ENCODE measurements at regions not wholly inside any gene's neighbourhood (a gene's known extent, or its start where the extent isn't known, plus 50 kb on each side); places are given as distances from the start of the nearest gene placed in this dataset.

GRCh38 chr3:154050216-154050615, 71.0 kb upstream of the ARHGEF26 start:
- no peaks in the 10 kb centered on the region for H3K9me3 ChIP-seq (ENCODE audit: insufficient read depth, low read length, severe bottlenecking)
- H3K79me2 ChIP-seq (ENCODE audit: insufficient read depth, low read length) = no peaks in the 10 kb centered on the region
- no peaks in the 10 kb centered on the region for H3K27me3 ChIP-seq (ENCODE audit: insufficient read depth, low read length, poor library complexity)
- H3K4me3 ChIP-seq (ENCODE audit: low read depth in 1 of 2, low read length in 2 of 2) = no peak overlapping the region
- ATAC-seq (ENCODE audit: insufficient read depth, low read depth) (no peak), DNase-seq (no peak)
- H2AFZ ChIP-seq (ENCODE audit: low read depth, low read length) = no peak overlapping the region
- no peak overlapping the region for H3K4me2 ChIP-seq (ENCODE audit: insufficient read depth, low read length)
- H4K20me1 ChIP-seq (ENCODE audit: insufficient read depth, low read length) = no peaks in the 10 kb centered on the region
- no peak overlapping the region for H3K9ac ChIP-seq (ENCODE audit: low read depth, low read length)
- H3K36me3 ChIP-seq (ENCODE audit: insufficient read depth, low read length) = no peaks in the 10 kb centered on the region
- H3K4me1 ChIP-seq (ENCODE audit: insufficient read depth, low read length) = no peaks in the 10 kb centered on the region
- TF ChIP-seq EZH2 (IDR thresholded peaks at IDR 0.05; ENCODE audit: borderline replicate concordance, low read depth, low read length, severe bottlenecking) = no peak
- no peak overlapping the region for H3K27ac ChIP-seq (ENCODE audit: low read length)

GRCh38 chr3:154050766-154051165, 70.4 kb upstream of the ARHGEF26 start:
- H3K9me3 ChIP-seq (ENCODE audit: insufficient read depth, low read length, severe bottlenecking) = no peaks in the 10 kb centered on the region
- ATAC-seq (ENCODE audit: insufficient read depth, low read depth) = no peak
- TF ChIP-seq EZH2 (IDR thresholded peaks at IDR 0.05; ENCODE audit: borderline replicate concordance, low read depth, low read length, severe bottlenecking) (no peak), CTCF (IDR thresholded peaks at IDR 0.05; ENCODE audit: borderline replicate concordance, extremely low read depth, low read length, poor library complexity, severe bottlenecking) (no peak)
- H3K4me1 ChIP-seq (ENCODE audit: insufficient read depth, low read length) = no peaks in the 10 kb centered on the region
- H3K79me2 ChIP-seq (ENCODE audit: insufficient read depth, low read length) = no peaks in the 10 kb centered on the region
- no peak overlapping the region for H3K9ac ChIP-seq (ENCODE audit: low read depth, low read length)
- no peak overlapping the region for H3K27ac ChIP-seq (ENCODE audit: low read length)
- DNase-seq = no peak
- no peak overlapping the region for H2AFZ ChIP-seq (ENCODE audit: low read depth, low read length)
- H3K4me2 ChIP-seq (ENCODE audit: insufficient read depth, low read length) = no peak overlapping the region
- no peaks in the 10 kb centered on the region for H3K27me3 ChIP-seq (ENCODE audit: insufficient read depth, low read length, poor library complexity)
- no peak overlapping the region for H3K4me3 ChIP-seq (ENCODE audit: low read depth in 1 of 2, low read length in 2 of 2)
- H4K20me1 ChIP-seq (ENCODE audit: insufficient read depth, low read length) = no peaks in the 10 kb centered on the region
- no peaks in the 10 kb centered on the region for H3K36me3 ChIP-seq (ENCODE audit: insufficient read depth, low read length)

- H3K4me1 ChIP-seq (ENCODE audit: insufficient read depth, low read length) = no peaks in the 10 kb centered on the region
- H2AFZ ChIP-seq (ENCODE audit: low read depth, low read length) = no peak overlapping the region
- ATAC-seq (ENCODE audit: insufficient read depth, low read depth) (no peak), DNase-seq (no peak)
- H3K9me3 ChIP-seq (ENCODE audit: insufficient read depth, low read length, severe bottlenecking) = no peaks in the 10 kb centered on the region
- H3K27ac ChIP-seq (ENCODE audit: low read length) = no peak overlapping the region
- H4K20me1 ChIP-seq (ENCODE audit: insufficient read depth, low read length) = no peaks in the 10 kb centered on the region
- TF ChIP-seq EZH2 (IDR thresholded peaks at IDR 0.05; ENCODE audit: borderline replicate concordance, low read depth, low read length, severe bottlenecking) = no peak
- no peak for TF ChIP-seq CTCF (IDR thresholded peaks at IDR 0.05; ENCODE audit: borderline replicate concordance, extremely low read depth, low read length, poor library complexity, severe bottlenecking)
- no peak overlapping the region for H3K4me3 ChIP-seq (ENCODE audit: low read depth in 1 of 2, low read length in 2 of 2)
- H3K9ac ChIP-seq (ENCODE audit: low read depth, low read length) = no peak overlapping the region
- no peaks in the 10 kb centered on the region for H3K27me3 ChIP-seq (ENCODE audit: insufficient read depth, low read length, poor library complexity)
- H3K79me2 ChIP-seq (ENCODE audit: insufficient read depth, low read length) = no peaks in the 10 kb centered on the region
- no peak overlapping the region for H3K4me2 ChIP-seq (ENCODE audit: insufficient read depth, low read length)
- no peaks in the 10 kb centered on the region for H3K36me3 ChIP-seq (ENCODE audit: insufficient read depth, low read length)
These were observed 61.4 kb upstream of the ARHGEF26 start for GRCh38 chr3:154059833-154060232.

DNA sequence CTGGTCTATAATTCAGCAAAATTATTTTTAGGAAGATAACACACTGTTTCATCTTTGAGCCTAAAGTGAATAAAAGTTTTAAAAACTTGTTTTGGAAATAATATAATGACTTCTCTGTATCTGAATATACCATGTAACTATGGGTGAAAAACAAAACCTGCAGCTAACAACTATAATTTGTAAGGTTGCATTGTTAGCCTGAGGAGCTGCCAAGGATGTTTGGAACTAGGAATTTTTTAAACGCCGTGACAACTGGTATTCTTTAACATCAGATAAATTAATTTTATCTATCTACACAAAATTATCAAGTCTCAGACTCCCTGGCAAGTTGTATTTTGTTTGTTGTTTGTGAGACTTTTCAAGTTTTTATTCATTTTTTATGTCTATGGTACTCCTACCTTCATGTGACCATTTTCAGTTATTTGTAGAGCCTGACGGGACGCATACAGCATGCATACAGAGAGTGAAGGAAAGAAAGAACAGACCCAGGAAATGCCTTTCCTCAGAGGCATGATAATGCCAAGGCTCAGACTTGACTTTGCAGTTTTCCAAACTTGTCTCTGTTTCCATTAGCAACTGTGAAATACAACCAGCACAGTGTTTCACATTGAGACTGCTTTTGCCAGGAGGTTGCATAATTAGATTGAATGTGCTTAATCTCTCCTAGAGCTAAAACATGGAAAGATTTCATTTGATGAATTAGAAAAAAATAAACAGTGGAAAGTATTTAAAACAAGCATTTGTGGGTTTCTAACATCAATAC, 60.8 kb upstream of the ARHGEF26 start:
- Histone ChIP-seq H3K79me2 (ENCODE audit: insufficient read depth, low read length) (no peaks in the 10 kb centered on the region), H3K4me3 (ENCODE audit: low read depth in 1 of 2, low read length in 2 of 2) (no peak overlapping the region), H3K27ac (ENCODE audit: low read length) (no peak overlapping the region), H2AFZ (ENCODE audit: low read depth, low read length) (no peak overlapping the region), H3K9me3 (ENCODE audit: insufficient read depth, low read length, severe bottlenecking) (no peaks in the 10 kb centered on the region), H4K20me1 (ENCODE audit: insufficient read depth, low read length) (no peaks in the 10 kb centered on the region), H3K36me3 (ENCODE audit: insufficient read depth, low read length) (no peaks in the 10 kb centered on the region), H3K4me1 (ENCODE audit: insufficient read depth, low read length) (no peaks in the 10 kb centered on the region), H3K27me3 (ENCODE audit: insufficient read depth, low read length, poor library complexity) (no peaks in the 10 kb centered on the region), H3K4me2 (ENCODE audit: insufficient read depth, low read length) (no peak overlapping the region), H3K9ac (ENCODE audit: low read depth, low read length) (no peak overlapping the region)
- DNase-seq = no peak
- no peak for ATAC-seq (ENCODE audit: insufficient read depth, low read depth)
- TF ChIP-seq CTCF (IDR thresholded peaks at IDR 0.05; ENCODE audit: borderline replicate concordance, extremely low read depth, low read length, poor library complexity, severe bottlenecking) (no peak), EZH2 (IDR thresholded peaks at IDR 0.05; ENCODE audit: borderline replicate concordance, low read depth, low read length, severe bottlenecking) (no peak)
